A549 (cell line): ENCODE measurements at regions not wholly inside any gene's neighbourhood (a gene's known extent, or its start where the extent isn't known, plus 50 kb on each side); places are given as distances from the start of the nearest gene placed in this dataset.

Experiments
- EP300 ChIP-seq, 2 experiments: fragments of >200 bp; sonication (Bioruptor Twin); formaldehyde crosslinking; IDR thresholded peaks; 2 replicates in 1 of 2; 3 replicates in 1 of 2; pipeline ENCODE4 v1.6.1; 2016 to 2017
- HOXA7 ChIP-seq: fragments of 250-450 bp; sonication (Bioruptor Pico); IDR thresholded peaks from 2 replicates; pipeline ENCODE4 v1.5.0; 2020; ENCODE audit warnings: mild to moderate bottlenecking, moderate library complexity
- NPAS2 ChIP-seq: fragments of 250-450 bp; sonication (Bioruptor Pico); IDR thresholded peaks from 2 replicates; pipeline ENCODE4 v1.8.0; 2022; ENCODE audit warnings: mild to moderate bottlenecking, moderate library complexity, borderline replicate concordance
- PHF8 ChIP-seq: fragments of 200-600 bp; sonication (generic); IDR thresholded peaks from 2 replicates; pipeline ENCODE4 v1.6.1; 2016; ENCODE audit warnings: low read depth, mild to moderate bottlenecking, antibody characterized with exemption, moderate library complexity, borderline replicate concordance
- POLR2A ChIP-seq: IDR thresholded peaks from 2 replicates; pipeline ENCODE4 v1.6.1; 2012; ENCODE audit warnings: mild to moderate bottlenecking, low read length
- RAD21 ChIP-seq, 2 experiments: fragments of >200 bp in 1 of 2; sonication (Bioruptor Twin) in 1 of 2; formaldehyde crosslinking in 1 of 2; IDR thresholded peaks in 1 of 2; conservative IDR thresholded peaks in 1 of 2; 2 replicates in 1 of 2; 3 replicates in 1 of 2; pipeline ENCODE4 v1.6.1; 2012 to 2018; ENCODE audit warnings: inconsistent platforms in 1 of 2

DNA sequence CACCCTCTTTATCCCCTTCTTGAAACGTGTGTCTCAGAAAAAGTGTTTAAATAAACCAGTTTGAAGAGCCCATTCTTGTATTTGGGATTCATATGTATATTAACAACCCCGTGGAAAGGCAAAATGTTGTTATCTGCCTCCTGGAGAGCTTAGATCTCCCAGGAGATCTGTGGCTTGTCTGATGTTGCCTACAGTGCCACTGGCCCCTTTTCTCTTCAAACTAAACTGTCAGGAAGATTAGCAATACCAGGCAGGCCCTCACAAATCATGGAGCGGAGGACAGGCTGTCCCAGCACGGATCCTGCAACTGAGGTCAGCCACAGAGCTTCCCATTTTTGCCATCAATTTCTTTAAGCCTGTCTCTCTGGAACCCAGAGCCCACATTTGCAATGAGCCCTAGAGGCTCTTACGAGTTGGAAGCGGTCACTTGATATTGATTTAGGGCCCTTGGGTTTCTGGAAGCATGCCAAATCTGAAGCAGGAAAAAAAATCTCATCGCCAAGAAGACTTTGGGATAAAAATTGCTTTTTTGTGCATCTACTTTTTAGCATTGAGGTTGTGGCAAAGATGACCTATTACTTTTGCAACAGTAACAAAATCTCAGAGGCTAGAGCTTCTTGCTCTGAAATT is 234.1 kb downstream of the OPA1 start:
- no peak for TF ChIP-seq NPAS2 (CRISPR knock-in tag)
- TF ChIP-seq EP300 (IDR thresholded peaks at IDR 0.05): no peak
- no peak for TF ChIP-seq RAD21 (conservative IDR thresholded peaks at IDR 0.05 in 1 of 2, IDR thresholded peaks at IDR 0.05 in 1 of 2)
- no peak for TF ChIP-seq POLR2A
- TF ChIP-seq HOXA7 (CRISPR knock-in tag): no peak
- no peak for TF ChIP-seq PHF8
